H1 (cell line): ENCODE measurements at regions not wholly inside any gene's neighbourhood (a gene's known extent, or its start where the extent isn't known, plus 50 kb on each side); places are given as distances from the start of the nearest gene placed in this dataset.

Source experiments
- CTCF ChIA-PET: fragments of 300-600 bp; sonication (Branson Sonifier 250); formaldehyde crosslinking; loops from one replicate; lab custom pipeline; 2021; ENCODE audit not compliant: partially characterized antibody; lab: Charles Lee
- POLR2A ChIA-PET: fragments of 300-600 bp; sonication (Branson Sonifier 250); formaldehyde crosslinking; loops from one replicate; lab custom pipeline; 2021; ENCODE audit warnings: inconsistent platforms; ENCODE audit not compliant: partially characterized antibody; lab: Charles Lee
- DNase-seq, 2 experiments: peaks; one replicate each; pipeline versions ENCODE4 v3.0.0 to v3.0.0-alpha.2; 2010 to 2022; ENCODE audit warnings: low spot score in 2 of 2, low read depth in 1 of 2, mixed read lengths in 1 of 2
- FAIRE-seq: peaks from 2 replicates; lab custom pipeline; 2011; peaks lifted over from hg19 to GRCh38; lab: Jason Lieb, UNC
- H2AFZ ChIP-seq: 2 replicates; pipeline ENCODE4 v1.8.1; 2012; ENCODE audit warnings: low read length, inconsistent platforms
- H2AK5ac ChIP-seq: 2 replicates; pipeline ENCODE4 v1.6.1; 2013; ENCODE audit warnings: low read depth, low read length
- H2BK120ac ChIP-seq: replicated peaks from 2 replicates; pipeline ENCODE3; 2013; ENCODE audit warnings: low read depth, low read length, inconsistent platforms
- H2BK12ac ChIP-seq: 2 replicates; pipeline ENCODE4 v1.6.1; 2013; ENCODE audit warnings: low read depth, low read length
- H2BK15ac ChIP-seq: 2 replicates; pipeline ENCODE4 v1.6.1; 2013; ENCODE audit warnings: low read length
- H2BK20ac ChIP-seq: 2 replicates; pipeline ENCODE4 v1.6.1; 2013; ENCODE audit warnings: low read length
- H2BK5ac ChIP-seq: 2 replicates; pipeline ENCODE4 v1.6.1; 2013; ENCODE audit warnings: low read depth, low read length
- H3K14ac ChIP-seq: 2 replicates; pipeline ENCODE4 v1.6.1; 2013; ENCODE audit warnings: inconsistent platforms; ENCODE audit not compliant: insufficient read length
- H3K18ac ChIP-seq: 2 replicates; pipeline ENCODE4 v1.6.1; 2013; ENCODE audit warnings: low read length; ENCODE audit errors: extremely low read depth
- H3K23ac ChIP-seq: 2 replicates; pipeline ENCODE4 v1.6.1; 2013; ENCODE audit warnings: inconsistent platforms; ENCODE audit not compliant: insufficient read length
- H3K23me2 ChIP-seq: 2 replicates; pipeline ENCODE4 v1.6.1; 2013; ENCODE audit warnings: low read depth, low read length
- H3K27ac ChIP-seq: 2 replicates; pipeline ENCODE4 v1.6.1; 2011; ENCODE audit warnings: low read depth, low read length, inconsistent platforms
- H3K27me3 ChIP-seq, 4 experiments: replicated peaks in 1 of 4; 1 replicate in 1 of 4; 2 replicates in 3 of 4; pipeline versions ENCODE4 v1.6.1 to v1.8.1; 2011 to 2013; ENCODE audit warnings: low read length in 3 of 4, mild to moderate bottlenecking in 3 of 4, inconsistent platforms in 2 of 4, mixed read lengths in 2 of 4, moderate library complexity in 1 of 4; ENCODE audit not compliant: control insufficient read depth in 3 of 4, insufficient read depth in 3 of 4; ENCODE audit errors: extremely low read depth in 1 of 4
- H3K36me3 ChIP-seq, 4 experiments: 2 replicates each; pipeline versions ENCODE4 v1.6.1 to v1.8.1; 2011 to 2013; ENCODE audit warnings: mild to moderate bottlenecking in 4 of 4, low read length in 3 of 4, moderate library complexity in 2 of 4, control low read depth in 1 of 4, inconsistent platforms in 1 of 4; ENCODE audit not compliant: insufficient read depth in 4 of 4, control insufficient read depth in 2 of 4
- H3K4ac ChIP-seq: replicated peaks from 2 replicates; pipeline ENCODE3; 2013; ENCODE audit warnings: low read length, low read depth, mixed read lengths, inconsistent platforms; ENCODE audit not compliant: insufficient read length
- H3K4me1 ChIP-seq, 4 experiments: replicated peaks in 1 of 4; 1 replicate in 1 of 4; 2 replicates in 3 of 4; pipeline versions ENCODE4 v1.6.1 to v1.8.1; 2011 to 2013; ENCODE audit warnings: low read length in 3 of 4, inconsistent platforms in 2 of 4, mixed read lengths in 1 of 4; ENCODE audit not compliant: insufficient read depth in 4 of 4, control insufficient read depth in 3 of 4
- H3K4me2 ChIP-seq, 2 experiments: 2 replicates each; pipeline versions ENCODE4 v1.6.1 to v1.8.1; 2011 to 2013; ENCODE audit warnings: low read depth in 2 of 2, low read length in 2 of 2, control low read depth in 1 of 2, inconsistent platforms in 1 of 2, mild to moderate bottlenecking in 1 of 2; ENCODE audit not compliant: insufficient read depth in 1 of 2
- H3K4me3 ChIP-seq, 4 experiments: fragments of 200-600, 300-600 bp in 1 of 4; sonication (generic), shearing (Covaris generic), sonication (Bioruptor Twin) in 1 of 4; 2 replicates each; pipeline versions ENCODE4 v1.5.1 to v1.8.1; 2011 to 2016; ENCODE audit warnings: low read length in 4 of 4, low read depth in 3 of 4, control low read depth in 2 of 4, inconsistent platforms in 2 of 4, mild to moderate bottlenecking in 2 of 4, mixed read lengths in 1 of 4, moderate library complexity in 1 of 4; ENCODE audit not compliant: insufficient read depth in 2 of 4; ENCODE audit errors: extremely low read depth in 1 of 4
- H3K56ac ChIP-seq: replicated peaks from 2 replicates; pipeline ENCODE3; 2013; ENCODE audit warnings: low read depth, mild to moderate bottlenecking, mixed read lengths, low read length, inconsistent platforms; ENCODE audit not compliant: insufficient read length
- H3K79me1 ChIP-seq: 2 replicates; pipeline ENCODE4 v1.6.1; 2013; ENCODE audit warnings: low read depth, low read length, control low read depth
- H3K79me2 ChIP-seq, 2 experiments: 2 replicates each; pipeline versions ENCODE4 v1.6.1 to v1.8.1; 2012 to 2013; ENCODE audit warnings: low read length in 2 of 2, mild to moderate bottlenecking in 2 of 2, inconsistent platforms in 1 of 2; ENCODE audit not compliant: insufficient read depth in 2 of 2, control insufficient read depth in 1 of 2
- H3K9ac ChIP-seq, 4 experiments: replicated peaks in 1 of 4; 1 replicate in 1 of 4; 2 replicates in 3 of 4; pipeline versions ENCODE4 v1.6.1 to v1.8.1; 2011 to 2013; ENCODE audit warnings: low read depth in 3 of 4, low read length in 3 of 4, control low read depth in 2 of 4, mild to moderate bottlenecking in 2 of 4, moderate library complexity in 2 of 4, inconsistent platforms in 1 of 4; ENCODE audit errors: extremely low read depth in 1 of 4
- H3K9me3 ChIP-seq, 2 experiments: 2 replicates each; pipeline versions ENCODE4 v1.6.1 to v1.8.1; 2012 to 2013; ENCODE audit warnings: mild to moderate bottlenecking in 2 of 2, moderate library complexity in 2 of 2, control low read depth in 1 of 2, inconsistent platforms in 1 of 2, low read depth in 1 of 2, low read length in 1 of 2, mixed read lengths in 1 of 2; ENCODE audit not compliant: insufficient read depth in 2 of 2
- H4K20me1 ChIP-seq, 2 experiments: replicated peaks in 1 of 2; 2 replicates each; pipeline versions ENCODE3 to v1.8.1; 2011 to 2013; ENCODE audit warnings: inconsistent platforms in 2 of 2, low read length in 2 of 2, mild to moderate bottlenecking in 1 of 2; ENCODE audit not compliant: insufficient read depth in 2 of 2, control insufficient read depth in 1 of 2
- H4K5ac ChIP-seq: 2 replicates; pipeline ENCODE4 v1.6.1; 2013; ENCODE audit warnings: low read length, low read depth, mixed read lengths, inconsistent platforms; ENCODE audit not compliant: insufficient read length
- H4K8ac ChIP-seq: 2 replicates; pipeline ENCODE4 v1.8.0; 2013; ENCODE audit warnings: mild to moderate bottlenecking, moderate library complexity, low read length, inconsistent platforms; ENCODE audit not compliant: insufficient read depth; ENCODE audit errors: extremely low read depth
- H4K91ac ChIP-seq: replicated peaks from 2 replicates; pipeline ENCODE3; 2013; ENCODE audit warnings: low read length, mixed read lengths, inconsistent platforms; ENCODE audit not compliant: insufficient read length
- JUN ChIP-seq: IDR thresholded peaks from 2 replicates; pipeline ENCODE4 v1.6.1; 2011; ENCODE audit warnings: low read depth, mild to moderate bottlenecking, improper control_type of control experiment, low read length
- WGBS, 2 experiments: shearing (Covaris generic) in 1 of 2; methylation state at CpG; one replicate each; pipeline versions ENCODE4 v1.1.6 to v1.1.7; 2013 to 2015; ENCODE audit warnings: low lambda C conversion rate in 2 of 2, mixed read lengths in 2 of 2, inconsistent platforms in 1 of 2, low coverage in 1 of 2, missing lambda C conversion rate in 1 of 2; ENCODE audit not compliant: insufficient replicate concordance in 2 of 2, insufficient coverage in 1 of 2, insufficient read length in 1 of 2; ENCODE audit errors: extremely low coverage in 1 of 2, missing lambda C conversion rate in 1 of 2; 5-methylcytosine and 5-hydroxymethylcytosine counted together

DNA sequence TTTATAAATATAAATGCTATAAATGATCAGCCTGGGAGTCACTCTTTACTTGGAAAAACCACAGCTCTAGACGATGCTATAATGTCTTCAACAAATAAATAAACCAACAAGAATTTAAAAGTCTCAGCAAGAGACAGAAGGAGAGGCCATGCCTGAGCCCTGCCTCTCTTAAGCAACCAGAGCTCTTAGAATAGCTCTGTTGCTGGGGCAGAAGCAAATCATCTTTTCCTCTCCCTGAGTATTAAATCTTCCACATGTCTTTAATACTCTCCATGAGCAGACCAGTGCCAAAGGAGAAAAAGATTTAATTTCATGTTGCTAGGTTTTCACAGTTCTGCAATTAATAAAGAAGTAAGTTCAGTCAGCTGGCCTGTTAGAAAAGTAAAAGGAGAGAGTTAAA, 408.0 kb upstream of the SLC30A5 start:
- no peak overlapping the region for H2BK15ac ChIP-seq
- no peak overlapping the region for H2BK20ac ChIP-seq
- no peaks in the 10 kb centered on the region for H3K27me3 ChIP-seq
- H4K8ac ChIP-seq = no peak overlapping the region
- no peak overlapping the region for H4K5ac ChIP-seq
- H3K27ac ChIP-seq = no peak overlapping the region
- H2BK120ac ChIP-seq = no peak overlapping the region
- no peak overlapping the region for H3K9ac ChIP-seq
- no peak overlapping the region for H3K4me2 ChIP-seq
- H3K23ac ChIP-seq = no peak overlapping the region
- FAIRE-seq (no peak), DNase-seq (no peak)
- no peak overlapping the region for H3K18ac ChIP-seq
- ChIA-PET CTCF (no interaction called here), POLR2A (no interaction called here)
- no peak overlapping the region for H3K56ac ChIP-seq
- H2AK5ac ChIP-seq = no peak overlapping the region
- no peaks in the 10 kb centered on the region for H3K79me1 ChIP-seq
- no peaks in the 10 kb centered on the region for H3K79me2 ChIP-seq
- no peak overlapping the region for H2AFZ ChIP-seq
- H3K36me3 ChIP-seq = no peaks in the 10 kb centered on the region
- H2BK12ac ChIP-seq = no peak overlapping the region
- no peak overlapping the region for H2BK5ac ChIP-seq
- H4K20me1 ChIP-seq = no peaks in the 10 kb centered on the region
- no peak overlapping the region for H4K91ac ChIP-seq
- TF ChIP-seq JUN = no peak
- no peak overlapping the region for H3K14ac ChIP-seq
- no peaks in the 10 kb centered on the region for H3K4me1 ChIP-seq
- WGBS, 2 experiments = 95% methylated on average over 1 of the region's 1 CpG; no CpG with 5 or more reads in 1 of the 2 experiments
- no peak overlapping the region for H3K4ac ChIP-seq
- peaks cover 0 to 4% of the 10 kb centered on the region in 2 experiments; a peak in 1 of 4 replicates for H3K9me3 ChIP-seq
- no peaks in the 10 kb centered on the region for H3K23me2 ChIP-seq
- H3K4me3 ChIP-seq = no peak overlapping the region
